MM.1S (cell line): ENCODE measurements at regions not wholly inside any gene's neighbourhood (a gene's known extent, or its start where the extent isn't known, plus 50 kb on each side); places are given as distances from the start of the nearest gene placed in this dataset.

ENCODE experiments used
- EZH2 ChIP-seq: fragments of 300-600 bp; sonication (generic); optimal IDR thresholded peaks from 2 replicates; pipeline ENCODE3; 2017; ENCODE audit warnings: low read depth, mild to moderate bottlenecking, antibody characterized with exemption, low read length, mixed read lengths
- EZH2phosphoT487 ChIP-seq: fragments of 300-600 bp; sonication (generic); IDR thresholded peaks from 2 replicates; pipeline ENCODE4 v1.6.1; 2018; ENCODE audit warnings: antibody characterized with exemption, low read length
- TF ChIP-seq, protein P1 (sequence below): fragments of 300-600 bp; sonication (generic); IDR thresholded peaks from 2 replicates; pipeline ENCODE4 v1.5.1; 2016; ENCODE audit warnings: antibody characterized with exemption, low read length, mixed read lengths

DNA sequence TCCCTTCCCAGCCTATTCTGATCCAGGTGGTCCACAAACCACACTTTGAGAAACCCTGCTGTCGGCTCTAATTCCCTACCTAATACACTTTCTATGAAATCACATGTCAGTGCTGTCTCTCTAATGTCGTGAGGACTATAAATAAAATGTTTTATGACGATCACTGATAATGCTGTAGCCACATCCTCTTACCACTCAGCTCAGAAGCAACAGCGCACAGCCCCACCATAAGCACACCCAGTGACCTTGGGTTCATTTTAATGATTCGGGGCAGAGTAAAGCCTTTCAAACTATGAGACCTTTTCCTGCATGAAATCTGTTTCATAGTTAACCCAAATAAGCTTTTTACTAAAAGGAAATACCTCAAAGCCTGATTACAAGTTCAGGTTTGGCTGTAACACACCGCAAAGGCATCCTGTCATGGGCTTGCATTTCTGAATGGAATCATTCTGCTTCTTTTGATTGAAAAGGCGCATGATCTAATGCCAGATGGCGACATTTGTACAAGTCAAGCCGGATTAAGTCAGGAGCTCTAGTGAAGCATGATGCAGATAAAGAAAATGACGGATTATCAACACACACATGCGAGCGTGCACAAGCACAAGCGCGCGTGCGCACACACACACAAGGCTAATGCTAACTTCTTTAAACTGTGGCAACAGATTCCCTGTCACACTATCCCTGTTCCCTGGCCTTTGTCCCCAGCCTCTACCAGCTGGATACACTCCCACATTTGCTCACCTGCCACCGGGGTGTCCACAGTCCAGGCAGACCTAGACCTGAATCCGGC is 180.5 kb upstream of the PDE1C start:
- TF ChIP-seq, protein P1, sequence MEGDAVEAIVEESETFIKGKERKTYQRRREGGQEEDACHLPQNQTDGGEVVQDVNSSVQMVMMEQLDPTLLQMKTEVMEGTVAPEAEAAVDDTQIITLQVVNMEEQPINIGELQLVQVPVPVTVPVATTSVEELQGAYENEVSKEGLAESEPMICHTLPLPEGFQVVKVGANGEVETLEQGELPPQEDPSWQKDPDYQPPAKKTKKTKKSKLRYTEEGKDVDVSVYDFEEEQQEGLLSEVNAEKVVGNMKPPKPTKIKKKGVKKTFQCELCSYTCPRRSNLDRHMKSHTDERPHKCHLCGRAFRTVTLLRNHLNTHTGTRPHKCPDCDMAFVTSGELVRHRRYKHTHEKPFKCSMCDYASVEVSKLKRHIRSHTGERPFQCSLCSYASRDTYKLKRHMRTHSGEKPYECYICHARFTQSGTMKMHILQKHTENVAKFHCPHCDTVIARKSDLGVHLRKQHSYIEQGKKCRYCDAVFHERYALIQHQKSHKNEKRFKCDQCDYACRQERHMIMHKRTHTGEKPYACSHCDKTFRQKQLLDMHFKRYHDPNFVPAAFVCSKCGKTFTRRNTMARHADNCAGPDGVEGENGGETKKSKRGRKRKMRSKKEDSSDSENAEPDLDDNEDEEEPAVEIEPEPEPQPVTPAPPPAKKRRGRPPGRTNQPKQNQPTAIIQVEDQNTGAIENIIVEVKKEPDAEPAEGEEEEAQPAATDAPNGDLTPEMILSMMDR, result no peak
- TF ChIP-seq EZH2, result no peak
- no peak for TF ChIP-seq EZH2phosphoT487
